Activated naive CD8-positive, alpha-beta T cell treated with anti-CD3 and anti-CD28 coated beads, Interleukin-2, amount 50 U/mL, for 24 hours (primary cell): ENCODE measurements at regions not wholly inside any gene's neighbourhood (a gene's known extent, or its start where the extent isn't known, plus 50 kb on each side); places are given as distances from the start of the nearest gene placed in this dataset.
"Not testable (repeated sequence)": the region's sequence is repeated elsewhere in the genome, so short reads cannot be mapped to it uniquely, and the experiment has no call there.

Experiments
- ATAC-seq: fragments of 150-1000 bp; cut with Tn5 transposase; one replicate; pipeline ENCODE4 v1.10.0; 2021
- DNase-seq: peaks from one replicate; pipeline ENCODE4 v3.0.0; 2021
- H3K27ac Mint-ChIP-seq: one replicate; pipeline ENCODE4 v1.8.0; 2021; ENCODE audit warnings: mild to moderate bottlenecking, mixed read lengths
- H3K27me3 Mint-ChIP-seq: one replicate; pipeline ENCODE4 v1.8.0; 2021; ENCODE audit warnings: mixed read lengths
- H3K36me3 Mint-ChIP-seq: one replicate; pipeline ENCODE4 v1.8.0; 2021; ENCODE audit warnings: low read depth, mixed read lengths
- H3K4me1 Mint-ChIP-seq: one replicate; pipeline ENCODE4 v1.8.0; 2021; ENCODE audit warnings: mixed read lengths
- H3K4me3 Mint-ChIP-seq: one replicate; pipeline ENCODE4 v1.8.0; 2021; ENCODE audit warnings: mild to moderate bottlenecking, moderate library complexity, mixed read lengths
- H3K9me3 Mint-ChIP-seq: one replicate; pipeline ENCODE4 v1.8.0; 2021; ENCODE audit warnings: mixed read lengths

- Mint-ChIP-seq H3K9me3 (no peaks in the 10 kb centered on the region), H3K27ac (no peak overlapping the region), H3K4me3 (no peak overlapping the region), H3K4me1 (no peaks in the 10 kb centered on the region), H3K36me3 (no peaks in the 10 kb centered on the region), H3K27me3 (no peaks in the 10 kb centered on the region)
- DNase-seq (no peak), ATAC-seq (no peak)
Measured at GRCh38 chr5:125976421-125977000, 446.7 kb upstream of the GRAMD2B start.

- no peaks in the 10 kb centered on the region for H3K9me3 Mint-ChIP-seq
- H3K27ac Mint-ChIP-seq, result no peak overlapping the region
- no peaks in the 10 kb centered on the region for H3K36me3 Mint-ChIP-seq
- no peak for ATAC-seq
- H3K4me1 Mint-ChIP-seq, result no peaks in the 10 kb centered on the region
- DNase-seq, result no peak
- no peaks in the 10 kb centered on the region for H3K27me3 Mint-ChIP-seq
- no peak overlapping the region for H3K4me3 Mint-ChIP-seq
Measured at GRCh38 chr5:125978015-125978414, 445.2 kb upstream of the GRAMD2B start.

GRCh38 chr5:125979636-125980035, 443.6 kb upstream of the GRAMD2B start:
- H3K27me3 Mint-ChIP-seq, result no peaks in the 10 kb centered on the region
- no peaks in the 10 kb centered on the region for H3K4me1 Mint-ChIP-seq
- H3K36me3 Mint-ChIP-seq, result no peaks in the 10 kb centered on the region
- DNase-seq (no peak), ATAC-seq (no peak)
- no peak overlapping the region for H3K4me3 Mint-ChIP-seq
- no peaks in the 10 kb centered on the region for H3K9me3 Mint-ChIP-seq
- H3K27ac Mint-ChIP-seq, result no peak overlapping the region

- H3K4me1 Mint-ChIP-seq, result no peaks in the 10 kb centered on the region
- no peaks in the 10 kb centered on the region for H3K9me3 Mint-ChIP-seq
- H3K27me3 Mint-ChIP-seq, result no peaks in the 10 kb centered on the region
- no peak overlapping the region for H3K4me3 Mint-ChIP-seq
- H3K36me3 Mint-ChIP-seq, result no peaks in the 10 kb centered on the region
- DNase-seq, result no peak
- ATAC-seq, result no peak
- no peak overlapping the region for H3K27ac Mint-ChIP-seq
Measured at GRCh38 chr5:125981016-125981415, 442.2 kb upstream of the GRAMD2B start.

- no peaks in the 10 kb centered on the region for H3K9me3 Mint-ChIP-seq
- H3K4me1 Mint-ChIP-seq, result no peaks in the 10 kb centered on the region
- no peak overlapping the region for H3K27ac Mint-ChIP-seq
- H3K27me3 Mint-ChIP-seq, result no peaks in the 10 kb centered on the region
- ATAC-seq, result no peak
- no peak overlapping the region for H3K4me3 Mint-ChIP-seq
- no peak for DNase-seq
- H3K36me3 Mint-ChIP-seq, result no peaks in the 10 kb centered on the region
Measured at GRCh38 chr5:125987677-125988255, 435.4 kb upstream of the GRAMD2B start.

GRCh38 chr5:125992050-125992449, 431.2 kb upstream of the GRAMD2B start:
- H3K36me3 Mint-ChIP-seq, result no peaks in the 10 kb centered on the region
- no peak for DNase-seq
- no peak overlapping the region for H3K4me3 Mint-ChIP-seq
- no peak overlapping the region for H3K27ac Mint-ChIP-seq
- no peaks in the 10 kb centered on the region for H3K27me3 Mint-ChIP-seq
- ATAC-seq, result no peak
- H3K9me3 Mint-ChIP-seq, result no peaks in the 10 kb centered on the region
- H3K4me1 Mint-ChIP-seq, result no peaks in the 10 kb centered on the region

- not testable (repeated sequence) for H3K4me1 Mint-ChIP-seq, H3K9me3 Mint-ChIP-seq, ATAC-seq, DNase-seq, H3K4me3 Mint-ChIP-seq, H3K27ac Mint-ChIP-seq, H3K36me3 Mint-ChIP-seq, H3K27me3 Mint-ChIP-seq
Measured at GRCh38 chr5:125999271-126000030, 423.8 kb upstream of the GRAMD2B start.

DNA sequence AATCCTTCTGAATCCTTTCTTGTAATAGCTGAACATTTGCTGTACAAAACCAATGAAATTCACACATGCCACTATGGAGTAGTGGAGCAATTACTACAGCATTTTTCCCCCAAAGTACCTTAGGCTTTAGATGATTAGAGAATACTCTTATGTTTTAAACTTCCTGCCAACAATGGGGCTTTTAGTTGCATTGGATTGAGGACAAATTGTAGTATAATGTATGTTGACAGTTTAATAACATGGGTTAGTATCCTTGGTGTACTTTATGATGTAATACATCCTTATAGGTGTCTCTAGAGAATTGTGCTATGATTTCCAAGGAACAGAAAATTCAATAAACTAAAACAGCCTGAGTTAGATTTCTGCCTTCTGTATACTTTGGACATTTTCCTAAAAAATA, 422.7 kb upstream of the GRAMD2B start:
- Mint-ChIP-seq H3K4me3 (no peak overlapping the region), H3K27me3 (no peaks in the 10 kb centered on the region), H3K9me3 (no peaks in the 10 kb centered on the region), H3K36me3 (no peaks in the 10 kb centered on the region), H3K27ac (no peak overlapping the region), H3K4me1 (no peaks in the 10 kb centered on the region)
- ATAC-seq (no peak), DNase-seq (no peak)

DNA sequence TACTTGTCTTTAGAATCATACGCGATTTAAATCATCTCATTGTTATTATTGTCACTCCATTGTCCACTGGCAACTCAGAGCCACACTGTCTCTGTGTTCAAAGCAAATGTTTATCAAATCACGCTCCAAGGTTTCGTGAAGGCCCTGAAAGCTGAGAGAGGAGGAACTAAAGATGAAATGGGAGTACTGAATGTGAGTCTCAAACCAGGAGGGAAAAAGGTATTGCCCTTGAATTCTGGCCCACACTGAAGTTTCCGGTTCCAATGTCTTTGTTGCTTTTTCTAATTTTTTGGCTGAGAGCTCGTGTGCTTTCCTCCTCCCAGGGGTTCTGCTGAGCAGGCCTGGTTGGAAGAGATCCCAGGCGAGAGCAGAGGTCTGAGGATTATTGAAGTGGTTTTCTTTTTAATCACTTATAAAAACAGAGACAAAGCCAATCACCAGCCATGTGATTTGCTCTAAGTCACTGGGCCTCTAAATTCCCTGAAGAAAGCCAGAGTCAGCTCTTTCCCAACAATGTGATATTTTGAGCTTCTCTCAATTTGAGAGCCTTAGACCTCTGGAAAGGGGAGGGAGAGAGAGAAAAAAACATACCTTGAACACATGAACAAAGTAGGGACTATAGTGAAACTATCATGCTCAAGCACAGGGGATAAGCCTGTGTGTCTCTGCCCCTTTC, 420.8 kb upstream of the GRAMD2B start:
- ATAC-seq (no peak), DNase-seq (no peak)
- Mint-ChIP-seq H3K27ac (no peak overlapping the region), H3K4me3 (no peak overlapping the region), H3K4me1 (no peaks in the 10 kb centered on the region), H3K36me3 (no peaks in the 10 kb centered on the region), H3K27me3 (no peaks in the 10 kb centered on the region), H3K9me3 (no peaks in the 10 kb centered on the region)

- Mint-ChIP-seq H3K27ac (no peak overlapping the region), H3K9me3 (peaks cover 7% of the 10 kb centered on the region), H3K27me3 (no peaks in the 10 kb centered on the region), H3K36me3 (no peaks in the 10 kb centered on the region), H3K4me3 (no peak overlapping the region), H3K4me1 (no peaks in the 10 kb centered on the region)
- DNase-seq, result no peak
- no peak for ATAC-seq
Measured at GRCh38 chr5:126003309-126003708, 419.9 kb upstream of the GRAMD2B start.

- H3K36me3 Mint-ChIP-seq, result no peaks in the 10 kb centered on the region
- H3K9me3 Mint-ChIP-seq, result peaks cover 7% of the 10 kb centered on the region
- no peak overlapping the region for H3K27ac Mint-ChIP-seq
- no peaks in the 10 kb centered on the region for H3K4me1 Mint-ChIP-seq
- ATAC-seq, result no peak
- H3K4me3 Mint-ChIP-seq, result no peak overlapping the region
- DNase-seq, result no peak
- no peaks in the 10 kb centered on the region for H3K27me3 Mint-ChIP-seq
Measured at GRCh38 chr5:126004636-126005035, 418.6 kb upstream of the GRAMD2B start.

- Mint-ChIP-seq H3K4me1 (no peaks in the 10 kb centered on the region), H3K4me3 (no peak overlapping the region), H3K36me3 (no peaks in the 10 kb centered on the region), H3K27me3 (no peaks in the 10 kb centered on the region), H3K9me3 (peaks cover 7% of the 10 kb centered on the region), H3K27ac (no peak overlapping the region)
- no peak for DNase-seq
- no peak for ATAC-seq
Measured at GRCh38 chr5:126007841-126008240, 415.4 kb upstream of the GRAMD2B start.

GRCh38 chr5:126009566-126009965, 413.6 kb upstream of the GRAMD2B start:
- no peaks in the 10 kb centered on the region for H3K27me3 Mint-ChIP-seq
- no peak overlapping the region for H3K4me3 Mint-ChIP-seq
- ATAC-seq (no peak), DNase-seq (no peak)
- no peak overlapping the region for H3K27ac Mint-ChIP-seq
- peaks cover 7% of the 10 kb centered on the region for H3K9me3 Mint-ChIP-seq
- H3K4me1 Mint-ChIP-seq, result no peaks in the 10 kb centered on the region
- no peaks in the 10 kb centered on the region for H3K36me3 Mint-ChIP-seq

DNA sequence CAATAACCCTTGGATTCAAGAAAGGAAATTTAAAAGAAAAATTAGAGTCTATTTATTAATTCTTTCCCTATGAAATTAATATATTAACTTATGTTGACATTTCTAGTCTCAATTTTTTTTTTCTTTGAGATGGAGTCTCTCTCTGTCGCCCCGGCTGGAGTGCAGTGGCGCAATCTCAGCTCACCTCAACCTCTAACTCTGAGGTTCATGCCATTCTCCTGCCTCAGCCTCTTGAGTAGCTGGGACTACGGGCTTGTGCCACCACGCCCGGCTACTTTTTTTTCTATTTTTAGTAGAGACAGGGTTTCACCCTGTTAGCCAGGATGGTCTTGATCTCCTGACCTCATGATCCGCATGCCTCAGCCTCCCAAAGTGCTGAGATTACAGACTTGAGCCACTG, 411.7 kb upstream of the GRAMD2B start:
- not testable (repeated sequence) for ATAC-seq, H3K36me3 Mint-ChIP-seq, H3K27me3 Mint-ChIP-seq, H3K4me1 Mint-ChIP-seq, H3K4me3 Mint-ChIP-seq, H3K27ac Mint-ChIP-seq, DNase-seq, H3K9me3 Mint-ChIP-seq

DNA sequence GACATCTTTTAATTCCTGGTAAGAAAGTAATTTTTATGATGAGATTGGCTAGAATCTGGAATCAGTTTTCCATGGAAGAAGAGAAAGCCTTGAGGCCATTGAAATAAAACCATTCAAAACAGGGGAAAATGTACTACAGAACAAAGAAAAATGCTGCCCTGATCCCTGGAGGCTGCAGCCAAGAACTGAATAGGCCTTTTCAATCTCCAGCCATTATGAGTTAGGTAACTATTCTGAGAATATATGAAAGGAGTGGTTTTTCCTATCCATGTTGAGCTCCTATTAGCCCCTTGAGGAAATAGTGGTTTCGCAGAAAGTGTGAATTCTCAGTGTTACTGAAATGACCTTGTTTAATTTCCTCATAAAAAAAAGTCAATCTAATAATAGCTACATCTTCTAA, 408.5 kb upstream of the GRAMD2B start:
- no peak overlapping the region for H3K27ac Mint-ChIP-seq
- H3K27me3 Mint-ChIP-seq, result no peaks in the 10 kb centered on the region
- no peaks in the 10 kb centered on the region for H3K4me1 Mint-ChIP-seq
- H3K4me3 Mint-ChIP-seq, result no peak overlapping the region
- H3K9me3 Mint-ChIP-seq, result no peaks in the 10 kb centered on the region
- ATAC-seq (no peak), DNase-seq (no peak)
- no peaks in the 10 kb centered on the region for H3K36me3 Mint-ChIP-seq
